ENCODE measurements at regions not wholly inside any gene's neighbourhood (a gene's known extent, or its start where the extent isn't known, plus 50 kb on each side); places are given as distances from the start of the nearest gene placed in this dataset.

GRCh38 chr6:91730710-91731109 lies 1143.8 kb upstream of the MAP3K7 start:
- Mint-ChIP-seq H3K27ac (ENCODE audit: unreplicated experiment) (no peak overlapping the region), H3K4me3 (ENCODE audit: unreplicated experiment) (no peak overlapping the region), H3K9me3 (ENCODE audit: unreplicated experiment) (peaks cover 4% of the 10 kb centered on the region), H3K27me3 (ENCODE audit: unreplicated experiment) (no peaks in the 10 kb centered on the region), H3K36me3 (ENCODE audit: unreplicated experiment) (peaks cover 2% of the 10 kb centered on the region), H3K4me1 (ENCODE audit: unreplicated experiment) (no peaks in the 10 kb centered on the region)
- TF ChIP-seq CTCF (IDR thresholded peaks at IDR 0.05) = no peak
- no peak for DNase-seq (ENCODE audit: extremely low spot score, unreplicated experiment)

GRCh38 chr6:91720324-91720723 lies 1133.5 kb upstream of the MAP3K7 start:
- Mint-ChIP-seq H3K4me3 (ENCODE audit: unreplicated experiment) (no peak overlapping the region), H3K27ac (ENCODE audit: unreplicated experiment) (no peak overlapping the region), H3K9me3 (ENCODE audit: unreplicated experiment) (peaks cover 9% of the 10 kb centered on the region), H3K27me3 (ENCODE audit: unreplicated experiment) (no peaks in the 10 kb centered on the region), H3K36me3 (ENCODE audit: unreplicated experiment) (peaks cover 3% of the 10 kb centered on the region), H3K4me1 (ENCODE audit: unreplicated experiment) (peaks cover 14% of the 10 kb centered on the region)
- TF ChIP-seq CTCF (IDR thresholded peaks at IDR 0.05) = no peak
- no peak for DNase-seq (ENCODE audit: extremely low spot score, unreplicated experiment)

GRCh38 chr6:91719414-91719813 lies 1132.5 kb upstream of the MAP3K7 start:
- no peak for TF ChIP-seq CTCF (IDR thresholded peaks at IDR 0.05)
- H3K4me3 Mint-ChIP-seq (ENCODE audit: unreplicated experiment) = no peak overlapping the region
- no peaks in the 10 kb centered on the region for H3K27me3 Mint-ChIP-seq (ENCODE audit: unreplicated experiment)
- H3K36me3 Mint-ChIP-seq (ENCODE audit: unreplicated experiment) = no peaks in the 10 kb centered on the region
- peaks cover 14% of the 10 kb centered on the region for H3K4me1 Mint-ChIP-seq (ENCODE audit: unreplicated experiment)
- no peak for DNase-seq (ENCODE audit: extremely low spot score, unreplicated experiment)
- H3K9me3 Mint-ChIP-seq (ENCODE audit: unreplicated experiment) = no peaks in the 10 kb centered on the region
- H3K27ac Mint-ChIP-seq (ENCODE audit: unreplicated experiment) = no peak overlapping the region

GRCh38 chr6:91718198-91718597 lies 1131.3 kb upstream of the MAP3K7 start:
- Mint-ChIP-seq H3K4me1 (ENCODE audit: unreplicated experiment) (peaks cover 14% of the 10 kb centered on the region), H3K36me3 (ENCODE audit: unreplicated experiment) (no peaks in the 10 kb centered on the region), H3K4me3 (ENCODE audit: unreplicated experiment) (no peak overlapping the region), H3K27me3 (ENCODE audit: unreplicated experiment) (no peaks in the 10 kb centered on the region), H3K9me3 (ENCODE audit: unreplicated experiment) (no peaks in the 10 kb centered on the region), H3K27ac (ENCODE audit: unreplicated experiment) (no peak overlapping the region)
- no peak for DNase-seq (ENCODE audit: extremely low spot score, unreplicated experiment)
- TF ChIP-seq CTCF (IDR thresholded peaks at IDR 0.05) = no peak

- no peaks in the 10 kb centered on the region for H3K36me3 Mint-ChIP-seq (ENCODE audit: unreplicated experiment)
- no peak overlapping the region for H3K4me3 Mint-ChIP-seq (ENCODE audit: unreplicated experiment)
These were observed 1130.2 kb upstream of the MAP3K7 start for GRCh38 chr6:91717094-91717493.

More at GRCh38 chr6:91717094-91717493, 1130.2 kb upstream of the MAP3K7 start:
- H3K27me3 Mint-ChIP-seq (ENCODE audit: unreplicated experiment) = no peaks in the 10 kb centered on the region
- no peak for DNase-seq (ENCODE audit: extremely low spot score, unreplicated experiment)
- H3K9me3 Mint-ChIP-seq (ENCODE audit: unreplicated experiment) = no peaks in the 10 kb centered on the region
- no peak for TF ChIP-seq CTCF (IDR thresholded peaks at IDR 0.05)
- H3K27ac Mint-ChIP-seq (ENCODE audit: unreplicated experiment) = no peak overlapping the region
- H3K4me1 Mint-ChIP-seq (ENCODE audit: unreplicated experiment) = peaks cover 14% of the 10 kb centered on the region

Data from osteocyte (in vitro differentiated cells).